ACHN (cell line): ENCODE measurements at regions not wholly inside any gene's neighbourhood (a gene's known extent, or its start where the extent isn't known, plus 50 kb on each side); places are given as distances from the start of the nearest gene placed in this dataset.
"Not testable (repeated sequence)": the region's sequence is repeated elsewhere in the genome, so short reads cannot be mapped to it uniquely, and the experiment has no call there.

Experiments used
- DNase-seq: peaks from one replicate; pipeline ENCODE4 v3.0.0-alpha.2; 2015
- in situ Hi-C: cut with HindIII; loops from 2 replicates; pipeline ENCODE4 v1.10.0; 2017; ENCODE audit warnings: low sequenced_read_pairs, low pct_ligation_motif_present, low pct_unique_long_range_greater_than_20kb

GRCh38 chr7:150035769-150036168 lies 162.0 kb downstream of the ATP6V0E2 start:
- in situ Hi-C loops, DNase-seq: not testable (repeated sequence)

- DNase-seq, in situ Hi-C loops: not testable (repeated sequence)
Observed at GRCh38 chr7:150039061-150039460, 165.3 kb downstream of the ATP6V0E2 start.

GRCh38 chr7:150042281-150042680 lies 168.5 kb downstream of the ATP6V0E2 start:
- DNase-seq, in situ Hi-C loops: not testable (repeated sequence)

GRCh38 chr7:150044771-150045170 lies 171.0 kb downstream of the ATP6V0E2 start:
- in situ Hi-C loops: not testable (repeated sequence)

GRCh38 chr7:150045596-150045995 lies 171.8 kb downstream of the ATP6V0E2 start:
- in situ Hi-C loops: not testable (repeated sequence)
- DNase-seq: peak; percentile 14

More at GRCh38 chr7:150044771-150045170, 171.0 kb downstream of the ATP6V0E2 start:
- not testable (repeated sequence) for DNase-seq

- in situ Hi-C loops: not testable (repeated sequence)
- DNase-seq: peak; percentile 58
Observed at GRCh38 chr7:150046290-150047194, 172.8 kb downstream of the ATP6V0E2 start.

- peak; percentile 22 for DNase-seq
- in situ Hi-C loops: not testable (repeated sequence)
Observed at GRCh38 chr7:150047329-150047728, 173.6 kb downstream of the ATP6V0E2 start.

GRCh38 chr7:150047772-150048171 lies 174.0 kb downstream of the ATP6V0E2 start:
- peak; percentile 27 for DNase-seq
- in situ Hi-C loops: not testable (repeated sequence)

GRCh38 chr7:150048244-150049011 lies 174.7 kb downstream of the ATP6V0E2 start:
- in situ Hi-C loops: not testable (repeated sequence)
- peak; percentile 32 for DNase-seq

- in situ Hi-C loops: not testable (repeated sequence)
- DNase-seq: peak; percentile 70
Observed at GRCh38 chr7:150049012-150049655, 175.4 kb downstream of the ATP6V0E2 start.

GRCh38 chr7:150053396-150053795 lies 179.6 kb downstream of the ATP6V0E2 start:
- DNase-seq, in situ Hi-C loops: not testable (repeated sequence)

GRCh38 chr7:150054242-150054641 lies 180.5 kb downstream of the ATP6V0E2 start:
- in situ Hi-C loops, DNase-seq: not testable (repeated sequence)

- in situ Hi-C loops, DNase-seq: not testable (repeated sequence)
Observed at GRCh38 chr7:150060259-150061221, 186.8 kb downstream of the ATP6V0E2 start.

GRCh38 chr7:150063195-150063594 lies 189.4 kb downstream of the ATP6V0E2 start:
- DNase-seq, in situ Hi-C loops: not testable (repeated sequence)

- DNase-seq, in situ Hi-C loops: not testable (repeated sequence)
Observed at GRCh38 chr7:150069555-150070313, 196.0 kb downstream of the ATP6V0E2 start.

- DNase-seq, in situ Hi-C loops: not testable (repeated sequence)
Observed at GRCh38 chr7:150077543-150077942, 203.8 kb downstream of the ATP6V0E2 start.

GRCh38 chr7:150081865-150082264 lies 208.1 kb downstream of the ATP6V0E2 start:
- DNase-seq, in situ Hi-C loops: not testable (repeated sequence)
